ENCODE measurements at regions not wholly inside any gene's neighbourhood (a gene's known extent, or its start where the extent isn't known, plus 50 kb on each side); places are given as distances from the start of the nearest gene placed in this dataset.

- Histone ChIP-seq H3K9me3 (ENCODE audit: control insufficient read depth in 2 of 2, insufficient read depth in 1 of 2, low read depth in 1 of 2, low read length in 1 of 2) (no peaks in the 10 kb centered on the region), H3K36me3 (ENCODE audit: control insufficient read depth in 2 of 2, insufficient read depth in 2 of 2, low read length in 1 of 2) (no peaks in the 10 kb centered on the region), H3K27me3 (ENCODE audit: control insufficient read depth in 1 of 2, insufficient read depth in 2 of 2, low read length in 2 of 2) (no peaks in the 10 kb centered on the region), H3K27ac (ENCODE audit: low read depth in 2 of 2, low read length in 1 of 2) (no peak overlapping the region), H3K4me3 (ENCODE audit: low read depth in 1 of 2, low read length in 2 of 2) (no peak overlapping the region), H3K4me1 (ENCODE audit: control insufficient read depth in 2 of 2, insufficient read depth in 2 of 2, low read length in 1 of 2) (peaks cover 0 to 2% of the 10 kb centered on the region in 2 donors)
- 90 to 94% methylated on average over 5 of the region's 5 CpGs for WGBS, 2 donors
These were observed 57.6 kb upstream of the RGMA start for GRCh38 chr15:93146601-93147000.

- WGBS, 2 donors = 78 to 86% methylated on average over 7 of the region's 7 CpGs
- Histone ChIP-seq H3K36me3 (ENCODE audit: control insufficient read depth in 2 of 2, insufficient read depth in 2 of 2, low read length in 1 of 2) (no peaks in the 10 kb centered on the region), H3K4me1 (ENCODE audit: control insufficient read depth in 2 of 2, insufficient read depth in 2 of 2, low read length in 1 of 2) (peaks cover 0 to 2% of the 10 kb centered on the region in 2 donors), H3K27ac (ENCODE audit: low read depth in 2 of 2, low read length in 1 of 2) (no peak overlapping the region), H3K9me3 (ENCODE audit: control insufficient read depth in 2 of 2, insufficient read depth in 1 of 2, low read depth in 1 of 2, low read length in 1 of 2) (no peaks in the 10 kb centered on the region), H3K27me3 (ENCODE audit: control insufficient read depth in 1 of 2, insufficient read depth in 2 of 2, low read length in 2 of 2) (no peaks in the 10 kb centered on the region), H3K4me3 (ENCODE audit: low read depth in 1 of 2, low read length in 2 of 2) (no peak overlapping the region)
These were observed 57.2 kb upstream of the RGMA start for GRCh38 chr15:93146196-93146595.

GRCh38 chr15:93144463-93145236, 55.6 kb upstream of the RGMA start:
- Histone ChIP-seq H3K4me3 (ENCODE audit: low read depth in 1 of 2, low read length in 2 of 2) (no peak overlapping the region), H3K4me1 (ENCODE audit: control insufficient read depth in 2 of 2, insufficient read depth in 2 of 2, low read length in 1 of 2) (no peaks in the 10 kb centered on the region), H3K27ac (ENCODE audit: low read depth in 2 of 2, low read length in 1 of 2) (no peak overlapping the region), H3K36me3 (ENCODE audit: control insufficient read depth in 2 of 2, insufficient read depth in 2 of 2, low read length in 1 of 2) (no peaks in the 10 kb centered on the region), H3K27me3 (ENCODE audit: control insufficient read depth in 1 of 2, insufficient read depth in 2 of 2, low read length in 2 of 2) (no peaks in the 10 kb centered on the region), H3K9me3 (ENCODE audit: control insufficient read depth in 2 of 2, insufficient read depth in 1 of 2, low read depth in 1 of 2, low read length in 1 of 2) (no peaks in the 10 kb centered on the region)
- WGBS, 2 donors = 75 to 79% methylated on average over 10 of the region's 10 CpGs

- Histone ChIP-seq H3K36me3 (ENCODE audit: control insufficient read depth in 2 of 2, insufficient read depth in 2 of 2, low read length in 1 of 2) (no peaks in the 10 kb centered on the region), H3K27ac (ENCODE audit: low read depth in 2 of 2, low read length in 1 of 2) (no peak overlapping the region), H3K27me3 (ENCODE audit: control insufficient read depth in 1 of 2, insufficient read depth in 2 of 2, low read length in 2 of 2) (no peaks in the 10 kb centered on the region), H3K4me3 (ENCODE audit: low read depth in 1 of 2, low read length in 2 of 2) (no peak overlapping the region), H3K4me1 (ENCODE audit: control insufficient read depth in 2 of 2, insufficient read depth in 2 of 2, low read length in 1 of 2) (no peaks in the 10 kb centered on the region), H3K9me3 (ENCODE audit: control insufficient read depth in 2 of 2, insufficient read depth in 1 of 2, low read depth in 1 of 2, low read length in 1 of 2) (no peaks in the 10 kb centered on the region)
- 95% methylated on average over 13 of the region's 13 CpGs for WGBS, 2 donors
These were observed 54.2 kb upstream of the RGMA start for GRCh38 chr15:93143186-93143585.

GRCh38 chr15:93141371-93141794, 52.4 kb upstream of the RGMA start:
- Histone ChIP-seq H3K36me3 (ENCODE audit: control insufficient read depth in 2 of 2, insufficient read depth in 2 of 2, low read length in 1 of 2) (no peaks in the 10 kb centered on the region), H3K9me3 (ENCODE audit: control insufficient read depth in 2 of 2, insufficient read depth in 1 of 2, low read depth in 1 of 2, low read length in 1 of 2) (no peaks in the 10 kb centered on the region), H3K27ac (ENCODE audit: low read depth in 2 of 2, low read length in 1 of 2) (no peak overlapping the region), H3K4me3 (ENCODE audit: low read depth in 1 of 2, low read length in 2 of 2) (no peak overlapping the region), H3K27me3 (ENCODE audit: control insufficient read depth in 1 of 2, insufficient read depth in 2 of 2, low read length in 2 of 2) (no peaks in the 10 kb centered on the region), H3K4me1 (ENCODE audit: control insufficient read depth in 2 of 2, insufficient read depth in 2 of 2, low read length in 1 of 2) (no peaks in the 10 kb centered on the region)
- 74 to 75% methylated on average over 8 of the region's 8 CpGs for WGBS, 2 donors

- Histone ChIP-seq H3K36me3 (ENCODE audit: control insufficient read depth in 2 of 2, insufficient read depth in 2 of 2, low read length in 1 of 2) (no peaks in the 10 kb centered on the region), H3K27ac (ENCODE audit: low read depth in 2 of 2, low read length in 1 of 2) (no peak overlapping the region), H3K27me3 (ENCODE audit: control insufficient read depth in 1 of 2, insufficient read depth in 2 of 2, low read length in 2 of 2) (no peaks in the 10 kb centered on the region), H3K4me1 (ENCODE audit: control insufficient read depth in 2 of 2, insufficient read depth in 2 of 2, low read length in 1 of 2) (no peaks in the 10 kb centered on the region), H3K9me3 (ENCODE audit: control insufficient read depth in 2 of 2, insufficient read depth in 1 of 2, low read depth in 1 of 2, low read length in 1 of 2) (no peaks in the 10 kb centered on the region), H3K4me3 (ENCODE audit: low read depth in 1 of 2, low read length in 2 of 2) (no peak overlapping the region)
- WGBS, 2 donors = 92 to 96% methylated on average over 8 of the region's 8 CpGs
These were observed 50.4 kb upstream of the RGMA start for GRCh38 chr15:93139436-93139835.

- no peak overlapping the region for H3K27ac ChIP-seq (ENCODE audit: low read depth in 2 of 2, low read length in 1 of 2)
- H3K36me3 ChIP-seq (ENCODE audit: control insufficient read depth in 2 of 2, insufficient read depth in 2 of 2, low read length in 1 of 2) = no peaks in the 10 kb centered on the region
- no peaks in the 10 kb centered on the region for H3K27me3 ChIP-seq (ENCODE audit: control insufficient read depth in 1 of 2, insufficient read depth in 2 of 2, low read length in 2 of 2)
- H3K9me3 ChIP-seq (ENCODE audit: control insufficient read depth in 2 of 2, insufficient read depth in 1 of 2, low read depth in 1 of 2, low read length in 1 of 2) = no peaks in the 10 kb centered on the region
- H3K4me1 ChIP-seq (ENCODE audit: control insufficient read depth in 2 of 2, insufficient read depth in 2 of 2, low read length in 1 of 2) = no peaks in the 10 kb centered on the region
- no peak overlapping the region for H3K4me3 ChIP-seq (ENCODE audit: low read depth in 1 of 2, low read length in 2 of 2)
- 91 to 93% methylated on average over 3 of the region's 3 CpGs for WGBS, 2 donors
These were observed 49.8 kb upstream of the RGMA start for GRCh38 chr15:93138681-93139250.

Data from esophagus (tissue), 2 donors.